ENCODE measurements at regions not wholly inside any gene's neighbourhood (a gene's known extent, or its start where the extent isn't known, plus 50 kb on each side); places are given as distances from the start of the nearest gene placed in this dataset.

GRCh38 chr1:58848818-58849411, 65.1 kb upstream of the JUN start:
- TF ChIP-seq TAF1 (IDR thresholded peaks at IDR 0.05; ENCODE audit: low read depth) (no peak), RAD21 (IDR thresholded peaks at IDR 0.05; ENCODE audit: low read depth) (peak; percentile 18), ZBTB7A (IDR thresholded peaks at IDR 0.05; ENCODE audit: low read depth) (no peak), REST (IDR thresholded peaks at IDR 0.05; ENCODE audit: low read depth) (no peak), YY1 (IDR thresholded peaks at IDR 0.05; ENCODE audit: low read depth) (no peak; the same call in 1 of the 2 replicates), EP300 (IDR thresholded peaks at IDR 0.05; ENCODE audit: borderline replicate concordance) (peak; percentile 96), CEBPB (IDR thresholded peaks at IDR 0.05) (no peak; the same call in 1 of the 2 replicates), TCF12 (IDR thresholded peaks at IDR 0.05; ENCODE audit: low read depth) (peak; percentile 96), EGR1 (IDR thresholded peaks at IDR 0.05) (peak; percentile 46), NFIC (IDR thresholded peaks at IDR 0.05) (peak; percentile 98), TEAD4 (IDR thresholded peaks at IDR 0.05) (peak; percentile 79), FOXM1 (IDR thresholded peaks at IDR 0.05; ENCODE audit: borderline replicate concordance, low read depth) (peak; percentile 85), USF1 (IDR thresholded peaks at IDR 0.05) (no peak; the same call in 1 of the 2 replicates), CREB1 (IDR thresholded peaks at IDR 0.05; ENCODE audit: low read depth) (0 out of 2 replicates have a peak, but pooled peaks have one; percentile 19)
- TF ChIP-seq, protein P1, sequence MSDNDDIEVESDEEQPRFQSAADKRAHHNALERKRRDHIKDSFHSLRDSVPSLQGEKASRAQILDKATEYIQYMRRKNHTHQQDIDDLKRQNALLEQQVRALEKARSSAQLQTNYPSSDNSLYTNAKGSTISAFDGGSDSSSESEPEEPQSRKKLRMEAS (IDR thresholded peaks at IDR 0.05), result peak; percentile 45; the same call in 1 of the 2 replicates

- TF ChIP-seq REST (IDR thresholded peaks at IDR 0.05; ENCODE audit: low read depth), result no peak
- no peak for TF ChIP-seq YY1 (IDR thresholded peaks at IDR 0.05; ENCODE audit: low read depth)
- TF ChIP-seq NFIC (IDR thresholded peaks at IDR 0.05), result no peak
- TF ChIP-seq ZBTB7A (IDR thresholded peaks at IDR 0.05; ENCODE audit: low read depth), result no peak
- TF ChIP-seq EP300 (IDR thresholded peaks at IDR 0.05; ENCODE audit: borderline replicate concordance), result no peak
- TF ChIP-seq CEBPB (IDR thresholded peaks at IDR 0.05), result no peak
Observed at GRCh38 chr1:58849551-58849950, 65.7 kb upstream of the JUN start.

DNA sequence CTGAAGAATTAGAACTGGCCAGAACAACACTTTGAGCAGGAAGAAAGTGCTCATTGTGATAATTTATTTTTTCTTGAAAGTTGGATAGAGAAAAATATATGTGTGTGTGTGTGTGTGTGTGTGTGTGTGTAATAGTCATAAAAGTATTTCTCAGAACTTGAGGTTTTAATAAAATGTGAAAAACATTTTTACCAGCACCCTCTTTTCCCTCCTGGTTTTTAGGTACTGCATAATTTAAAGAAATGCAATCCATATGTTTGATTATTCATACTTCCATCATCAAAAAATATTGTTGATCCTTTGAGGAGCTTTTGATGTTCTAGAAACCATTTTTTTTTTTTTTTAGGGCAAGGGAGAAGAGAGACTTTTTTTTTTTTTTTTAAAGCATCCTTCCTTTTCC, 66.8 kb upstream of the JUN start:
- TF ChIP-seq NFIC (IDR thresholded peaks at IDR 0.05) (no peak), YY1 (IDR thresholded peaks at IDR 0.05; ENCODE audit: low read depth) (no peak), ZBTB7A (IDR thresholded peaks at IDR 0.05; ENCODE audit: low read depth) (no peak), USF1 (IDR thresholded peaks at IDR 0.05) (no peak), REST (IDR thresholded peaks at IDR 0.05; ENCODE audit: low read depth) (no peak), TAF1 (IDR thresholded peaks at IDR 0.05; ENCODE audit: low read depth) (no peak), EP300 (IDR thresholded peaks at IDR 0.05; ENCODE audit: borderline replicate concordance) (no peak), FOXM1 (IDR thresholded peaks at IDR 0.05; ENCODE audit: borderline replicate concordance, low read depth) (no peak), EGR1 (IDR thresholded peaks at IDR 0.05) (no peak), RAD21 (IDR thresholded peaks at IDR 0.05; ENCODE audit: low read depth) (no peak), CEBPB (IDR thresholded peaks at IDR 0.05) (no peak), TEAD4 (IDR thresholded peaks at IDR 0.05) (no peak), CREB1 (IDR thresholded peaks at IDR 0.05; ENCODE audit: low read depth) (no peak), TCF12 (IDR thresholded peaks at IDR 0.05; ENCODE audit: low read depth) (no peak)
- TF ChIP-seq, protein P1 (IDR thresholded peaks at IDR 0.05), result no peak

GRCh38 chr1:58852731-58853485, 69.1 kb upstream of the JUN start:
- TF ChIP-seq YY1 (IDR thresholded peaks at IDR 0.05; ENCODE audit: low read depth) (no peak), EGR1 (IDR thresholded peaks at IDR 0.05) (no peak), TEAD4 (IDR thresholded peaks at IDR 0.05) (no peak), RAD21 (IDR thresholded peaks at IDR 0.05; ENCODE audit: low read depth) (no peak), USF1 (IDR thresholded peaks at IDR 0.05) (no peak), NFIC (IDR thresholded peaks at IDR 0.05) (no peak), CREB1 (IDR thresholded peaks at IDR 0.05; ENCODE audit: low read depth) (no peak), TAF1 (IDR thresholded peaks at IDR 0.05; ENCODE audit: low read depth) (no peak), FOXM1 (IDR thresholded peaks at IDR 0.05; ENCODE audit: borderline replicate concordance, low read depth) (no peak), CEBPB (IDR thresholded peaks at IDR 0.05) (no peak), EP300 (IDR thresholded peaks at IDR 0.05; ENCODE audit: borderline replicate concordance) (no peak), ZBTB7A (IDR thresholded peaks at IDR 0.05; ENCODE audit: low read depth) (no peak), REST (IDR thresholded peaks at IDR 0.05; ENCODE audit: low read depth) (no peak), TCF12 (IDR thresholded peaks at IDR 0.05; ENCODE audit: low read depth) (no peak)
- TF ChIP-seq, protein P1 (IDR thresholded peaks at IDR 0.05), result no peak

Measured in Ishikawa (cell line).